Hematopoietic multipotent progenitor cell (in vitro differentiated cells): ENCODE measurements at regions not wholly inside any gene's neighbourhood (a gene's known extent, or its start where the extent isn't known, plus 50 kb on each side); places are given as distances from the start of the nearest gene placed in this dataset.
"Not testable (repeated sequence)": the region's sequence is repeated elsewhere in the genome, so short reads cannot be mapped to it uniquely, and the experiment has no call there.

Source experiments
- DNase-seq, 3 donors: peaks; one replicate each; pipeline ENCODE4 v3.0.0-alpha.2; 2011 to 2015; ENCODE audit warnings: low read depth in 2 of 3, low spot score in 2 of 3

- no peak for DNase-seq
These were observed 517.8 kb downstream of the SLITRK5 start for GRCh38 chr13:88188986-88189385.

- no peak for DNase-seq
These were observed 518.6 kb downstream of the SLITRK5 start for GRCh38 chr13:88189728-88190127.

GRCh38 chr13:88196106-88196505 lies 524.9 kb downstream of the SLITRK5 start:
- no peak for DNase-seq

- DNase-seq = no peak
These were observed 546.2 kb downstream of the SLITRK5 start for GRCh38 chr13:88217372-88217771.

GRCh38 chr13:88217883-88218282 lies 546.7 kb downstream of the SLITRK5 start:
- DNase-seq = no peak

GRCh38 chr13:88223958-88224357 lies 552.8 kb downstream of the SLITRK5 start:
- no peak for DNase-seq

GRCh38 chr13:88235441-88235840 lies 564.3 kb downstream of the SLITRK5 start:
- no peak for DNase-seq

GRCh38 chr13:88246239-88246638 lies 575.1 kb downstream of the SLITRK5 start:
- no peak for DNase-seq

GRCh38 chr13:88248393-88248792 lies 577.2 kb downstream of the SLITRK5 start:
- DNase-seq = no peak

- DNase-seq = no peak
These were observed 586.5 kb downstream of the SLITRK5 start for GRCh38 chr13:88257706-88258105.

- no peak for DNase-seq
These were observed 592.6 kb downstream of the SLITRK5 start for GRCh38 chr13:88263808-88264207.

- DNase-seq = no peak
These were observed 610.7 kb downstream of the SLITRK5 start for GRCh38 chr13:88281841-88282240.

GRCh38 chr13:88285329-88285728 lies 614.2 kb downstream of the SLITRK5 start:
- no peak for DNase-seq

GRCh38 chr13:88288326-88288725 lies 617.2 kb downstream of the SLITRK5 start:
- DNase-seq = no peak

GRCh38 chr13:88291731-88292130 lies 620.6 kb downstream of the SLITRK5 start:
- DNase-seq = not testable (repeated sequence)

GRCh38 chr13:88294368-88294767 lies 623.2 kb downstream of the SLITRK5 start:
- DNase-seq = no peak

GRCh38 chr13:88303157-88303556 lies 632.0 kb downstream of the SLITRK5 start:
- DNase-seq = no peak

- DNase-seq = peak in 1 of 3 donors; percentile 2
These were observed 632.4 kb downstream of the SLITRK5 start for GRCh38 chr13:88303605-88304004.

- DNase-seq = no peak
These were observed 643.3 kb downstream of the SLITRK5 start for GRCh38 chr13:88314496-88314895.

GRCh38 chr13:88329066-88329465 lies 657.9 kb downstream of the SLITRK5 start:
- no peak for DNase-seq

- no peak for DNase-seq
These were observed 668.1 kb downstream of the SLITRK5 start for GRCh38 chr13:88339271-88339741.

- DNase-seq = no peak
These were observed 674.1 kb downstream of the SLITRK5 start for GRCh38 chr13:88345171-88345847.

- DNase-seq = no peak
These were observed 689.6 kb downstream of the SLITRK5 start for GRCh38 chr13:88360761-88361160.
